Caco-2 (cell line): ENCODE measurements at regions not wholly inside any gene's neighbourhood (a gene's known extent, or its start where the extent isn't known, plus 50 kb on each side); places are given as distances from the start of the nearest gene placed in this dataset.
"Not testable (repeated sequence)": the region's sequence is repeated elsewhere in the genome, so short reads cannot be mapped to it uniquely, and the experiment has no call there.

Experiments used
- BruUV-seq: library from RNA; stranded (reverse); fragments of 400-500 nt; replicated peaks from 2 replicates; lab custom pipeline; 2021; lab: Mats Ljungman, UMichigan
- CTCF ChIA-PET: fragments of 300-600 bp; sonication (Branson Sonifier 250); formaldehyde crosslinking; loops from one replicate; lab custom pipeline; 2022; ENCODE audit warnings: antibody characterized with exemption; lab: Charles Lee
- POLR2A ChIA-PET: fragments of 300-600 bp; sonication (Branson Sonifier 250); formaldehyde crosslinking; loops from one replicate; lab custom pipeline; 2022; ENCODE audit warnings: antibody characterized with exemption; lab: Charles Lee
- DNase-seq, 2 experiments: peaks; one replicate each; pipeline versions ENCODE4 v3.0.0 to v3.0.0-alpha.2; 2020 to 2022
- H3K27me3 ChIP-seq: replicated peaks from 2 replicates; pipeline ENCODE4 v1.6.0; 2011; ENCODE audit warnings: low read length; ENCODE audit not compliant: control insufficient read depth, insufficient read depth
- H3K36me3 ChIP-seq: 2 replicates; pipeline ENCODE4 v1.5.1; 2011; ENCODE audit warnings: low read length; ENCODE audit not compliant: control insufficient read depth, insufficient read depth
- H3K4me1 ChIP-seq: fragments of 250-450 bp; sonication (Bioruptor Pico); 2 replicates; pipeline ENCODE4 v1.5.1; 2020; ENCODE audit warnings: mild to moderate bottlenecking
- H3K4me3 ChIP-seq: 2 replicates; pipeline ENCODE4 v1.5.1; 2011; ENCODE audit warnings: low read depth, mild to moderate bottlenecking, control low read depth, low read length
- H3K9me3 ChIP-seq: fragments of 250-450 bp; sonication (Bioruptor Pico); 2 replicates; pipeline ENCODE4 v1.5.1; 2020; ENCODE audit warnings: mild to moderate bottlenecking, moderate library complexity
- H3K27ac Mint-ChIP-seq: one replicate; pipeline ENCODE4 v1.8.0; 2022; ENCODE audit warnings: mixed read lengths; ENCODE audit not compliant: unreplicated experiment
- H3K27me3 Mint-ChIP-seq: one replicate; pipeline ENCODE4 v1.8.0; 2022; ENCODE audit warnings: mixed read lengths; ENCODE audit not compliant: insufficient read depth, unreplicated experiment
- H3K36me3 Mint-ChIP-seq: one replicate; pipeline ENCODE4 v1.8.0; 2022; ENCODE audit warnings: mild to moderate bottlenecking, mixed read lengths; ENCODE audit not compliant: insufficient read depth, unreplicated experiment
- H3K4me1 Mint-ChIP-seq: one replicate; pipeline ENCODE4 v1.8.0; 2022; ENCODE audit warnings: low read depth, mixed read lengths; ENCODE audit not compliant: unreplicated experiment
- H3K4me3 Mint-ChIP-seq: one replicate; pipeline ENCODE4 v1.8.0; 2022; ENCODE audit warnings: mild to moderate bottlenecking, moderate library complexity, mixed read lengths; ENCODE audit not compliant: unreplicated experiment
- H3K9me3 Mint-ChIP-seq: one replicate; pipeline ENCODE4 v1.8.0; 2022; ENCODE audit warnings: mixed read lengths; ENCODE audit not compliant: unreplicated experiment
- intact Hi-C: fragments of 100-400 bp; cut with micrococcal nuclease; formaldehyde crosslinking; loops from one replicate; pipeline ENCODE4 v1.10.0; 2022; ENCODE audit not compliant: unreplicated experiment
- TF ChIP-seq, protein P1 (sequence below), 2 experiments: fragments of 200-600 bp in 1 of 2; IDR thresholded peaks; 1 replicate in 1 of 2; 2 replicates in 1 of 2; pipeline versions ENCODE4 v1.5.1 to v1.8.0; 2011 to 2022; ENCODE audit warnings: antibody characterized with exemption in 1 of 2, control low read depth in 1 of 2, inconsistent platforms in 1 of 2, low read depth in 1 of 2, low read length in 1 of 2, mild to moderate bottlenecking in 1 of 2, moderate library complexity in 1 of 2; ENCODE audit not compliant: insufficient read depth in 1 of 2, severe bottlenecking in 1 of 2, unreplicated experiment in 1 of 2

DNA sequence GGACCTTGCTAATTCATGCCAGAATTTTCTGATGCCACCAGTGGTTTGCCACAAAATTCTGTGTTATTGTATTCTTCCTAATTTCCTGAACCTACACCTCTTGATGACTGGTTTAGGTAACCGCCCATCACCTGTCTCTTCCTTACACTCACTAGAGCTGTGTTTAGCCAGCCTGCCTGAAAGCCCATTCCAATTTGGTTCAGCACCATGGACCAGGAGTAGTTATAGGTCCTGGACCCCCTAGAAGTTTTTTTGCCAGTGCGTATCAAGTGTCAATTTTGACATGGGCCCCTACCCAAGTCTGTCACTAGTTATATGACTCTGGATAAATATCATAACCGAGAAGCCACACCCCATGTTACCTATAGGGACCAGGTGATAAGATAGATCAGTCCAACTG lies 94.0 kb upstream of the NAP1L1 start:
- Histone ChIP-seq H3K27me3 (no peaks in the 10 kb centered on the region), H3K9me3 (no peaks in the 10 kb centered on the region), H3K4me3 (no peak overlapping the region), H3K36me3 (no peaks in the 10 kb centered on the region), H3K4me1 (no peaks in the 10 kb centered on the region)
- CTCF ChIA-PET: no interaction called here
- H3K4me3 Mint-ChIP-seq: no peak overlapping the region
- POLR2A ChIA-PET: no interaction called here
- peaks cover 9% of the 10 kb centered on the region for H3K9me3 Mint-ChIP-seq
- no peak overlapping the region for H3K27ac Mint-ChIP-seq
- no TSS peak for BruUV-seq
- intact Hi-C loops: no loop called here
- H3K4me1 Mint-ChIP-seq: no peaks in the 10 kb centered on the region
- H3K27me3 Mint-ChIP-seq: no peaks in the 10 kb centered on the region
- TF ChIP-seq, protein P1, sequence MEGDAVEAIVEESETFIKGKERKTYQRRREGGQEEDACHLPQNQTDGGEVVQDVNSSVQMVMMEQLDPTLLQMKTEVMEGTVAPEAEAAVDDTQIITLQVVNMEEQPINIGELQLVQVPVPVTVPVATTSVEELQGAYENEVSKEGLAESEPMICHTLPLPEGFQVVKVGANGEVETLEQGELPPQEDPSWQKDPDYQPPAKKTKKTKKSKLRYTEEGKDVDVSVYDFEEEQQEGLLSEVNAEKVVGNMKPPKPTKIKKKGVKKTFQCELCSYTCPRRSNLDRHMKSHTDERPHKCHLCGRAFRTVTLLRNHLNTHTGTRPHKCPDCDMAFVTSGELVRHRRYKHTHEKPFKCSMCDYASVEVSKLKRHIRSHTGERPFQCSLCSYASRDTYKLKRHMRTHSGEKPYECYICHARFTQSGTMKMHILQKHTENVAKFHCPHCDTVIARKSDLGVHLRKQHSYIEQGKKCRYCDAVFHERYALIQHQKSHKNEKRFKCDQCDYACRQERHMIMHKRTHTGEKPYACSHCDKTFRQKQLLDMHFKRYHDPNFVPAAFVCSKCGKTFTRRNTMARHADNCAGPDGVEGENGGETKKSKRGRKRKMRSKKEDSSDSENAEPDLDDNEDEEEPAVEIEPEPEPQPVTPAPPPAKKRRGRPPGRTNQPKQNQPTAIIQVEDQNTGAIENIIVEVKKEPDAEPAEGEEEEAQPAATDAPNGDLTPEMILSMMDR (IDR thresholded peaks at IDR 0.05; ENCODE audit: insufficient read depth in 1 of 2, low read depth in 1 of 2, low read length in 1 of 2, severe bottlenecking in 1 of 2, unreplicated experiment in 1 of 2): no peak
- no peak for DNase-seq
- no peaks in the 10 kb centered on the region for H3K36me3 Mint-ChIP-seq

DNA sequence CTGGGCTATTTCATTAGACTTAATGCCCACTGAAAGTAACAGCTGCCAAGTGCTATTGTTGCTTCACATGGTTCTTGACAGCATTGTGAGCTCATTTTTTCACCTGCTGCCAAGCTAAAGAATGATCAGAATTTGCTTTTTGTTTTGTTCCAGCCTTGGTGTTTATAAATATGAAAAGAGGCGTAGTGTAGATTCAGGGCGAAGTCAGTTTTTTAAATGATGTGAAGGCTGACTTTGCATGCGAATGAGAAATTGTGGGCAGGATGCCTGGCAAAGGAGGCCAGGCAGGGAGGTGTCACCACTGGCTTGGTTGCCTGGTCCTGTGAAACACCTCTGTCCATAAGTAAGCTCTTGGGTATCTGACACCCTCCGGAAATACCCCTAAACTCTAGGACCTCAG lies 93.3 kb upstream of the NAP1L1 start:
- ChIA-PET POLR2A (no interaction called here), CTCF (no interaction called here)
- no peak overlapping the region for H3K27ac Mint-ChIP-seq
- Histone ChIP-seq H3K36me3 (no peaks in the 10 kb centered on the region), H3K27me3 (no peaks in the 10 kb centered on the region), H3K4me3 (no peak overlapping the region), H3K9me3 (no peaks in the 10 kb centered on the region), H3K4me1 (no peaks in the 10 kb centered on the region)
- intact Hi-C loops: no loop called here
- H3K4me1 Mint-ChIP-seq: no peaks in the 10 kb centered on the region
- BruUV-seq: no TSS peak
- TF ChIP-seq, protein P1 (IDR thresholded peaks at IDR 0.05; ENCODE audit: insufficient read depth in 1 of 2, low read depth in 1 of 2, low read length in 1 of 2, severe bottlenecking in 1 of 2, unreplicated experiment in 1 of 2): no peak
- H3K36me3 Mint-ChIP-seq: no peaks in the 10 kb centered on the region
- no peak overlapping the region for H3K4me3 Mint-ChIP-seq
- peaks cover 9% of the 10 kb centered on the region for H3K9me3 Mint-ChIP-seq
- no peaks in the 10 kb centered on the region for H3K27me3 Mint-ChIP-seq
- DNase-seq: no peak

DNA sequence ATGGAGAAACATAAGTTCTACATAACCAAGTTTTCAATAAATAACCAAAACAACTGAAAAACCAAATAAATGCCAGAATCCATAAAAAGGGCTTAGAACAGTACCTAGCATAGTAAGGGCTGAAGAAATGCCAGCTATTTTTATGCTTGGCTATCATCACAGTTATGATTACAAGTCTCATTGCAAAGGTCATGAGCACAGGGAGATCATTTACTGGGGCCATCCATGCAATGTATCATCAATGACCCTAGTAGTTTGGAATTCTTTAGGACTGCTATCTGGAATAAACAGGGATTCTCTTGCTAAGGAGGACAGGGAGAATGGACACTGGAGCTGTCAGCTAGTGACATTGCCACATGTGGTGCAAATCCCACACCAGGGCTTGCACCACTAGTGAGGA lies 92.5 kb upstream of the NAP1L1 start:
- Histone ChIP-seq H3K4me1 (no peaks in the 10 kb centered on the region), H3K9me3 (no peaks in the 10 kb centered on the region), H3K4me3 (no peak overlapping the region), H3K36me3 (no peaks in the 10 kb centered on the region), H3K27me3 (no peaks in the 10 kb centered on the region)
- no TSS peak for BruUV-seq
- Mint-ChIP-seq H3K4me1 (no peaks in the 10 kb centered on the region), H3K9me3 (peaks cover 9% of the 10 kb centered on the region), H3K27me3 (no peaks in the 10 kb centered on the region), H3K36me3 (no peaks in the 10 kb centered on the region), H3K4me3 (no peak overlapping the region), H3K27ac (no peak overlapping the region)
- DNase-seq: no peak
- TF ChIP-seq, protein P1 (IDR thresholded peaks at IDR 0.05; ENCODE audit: insufficient read depth in 1 of 2, low read depth in 1 of 2, low read length in 1 of 2, severe bottlenecking in 1 of 2, unreplicated experiment in 1 of 2): no peak
- POLR2A ChIA-PET: no interaction called here
- CTCF ChIA-PET: no interaction called here
- intact Hi-C loops: no loop called here

DNA sequence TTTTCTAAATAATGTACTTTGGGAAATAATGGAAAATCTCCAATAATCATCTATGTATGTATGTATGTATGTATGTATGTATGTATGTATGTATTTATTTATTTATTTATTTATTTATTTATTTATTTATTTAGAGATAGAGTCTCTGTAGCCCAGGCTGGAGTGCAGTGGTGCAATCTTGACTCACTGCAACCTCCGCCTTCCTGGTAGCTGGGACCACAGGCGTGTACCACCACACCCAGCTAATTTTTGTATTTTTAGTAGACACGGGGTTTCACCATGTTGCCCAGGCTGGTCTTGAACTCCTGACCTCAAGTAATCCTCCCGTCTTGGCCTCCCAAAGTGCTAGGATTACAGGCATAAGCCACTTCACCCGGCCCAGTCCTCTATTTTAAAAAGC lies 91.5 kb upstream of the NAP1L1 start:
- CTCF ChIA-PET: interaction anchor here (0.6 kb wide), 1 partner anchor 551 kb away, joined by 7 read pairs; no protein-coding TSS in a partner anchor
- not testable (repeated sequence) for BruUV-seq

More for the DNA sequence above, 91.5 kb upstream of the NAP1L1 start:
- H3K9me3 Mint-ChIP-seq, H3K36me3 ChIP-seq, intact Hi-C loops, H3K4me3 Mint-ChIP-seq, DNase-seq, H3K4me1 ChIP-seq, H3K27me3 Mint-ChIP-seq, H3K9me3 ChIP-seq, POLR2A ChIA-PET, H3K4me1 Mint-ChIP-seq, H3K4me3 ChIP-seq, H3K27me3 ChIP-seq, H3K36me3 Mint-ChIP-seq, H3K27ac Mint-ChIP-seq: not testable (repeated sequence)
